SK-N-SH (cell line): ENCODE measurements at regions not wholly inside any gene's neighbourhood (a gene's known extent, or its start where the extent isn't known, plus 50 kb on each side); places are given as distances from the start of the nearest gene placed in this dataset.

Experiments used
- CTCF ChIA-PET: fragments of 300-600, 350-600 bp; formaldehyde crosslinking; extraction: SDS; loops from one replicate; lab custom pipeline; 2021; lab: Yijun Ruan, JAX
- POLR2A ChIA-PET: fragments of 350-600 bp; sonication (Branson Sonifier 250); formaldehyde crosslinking; extraction: SDS; loops from one replicate; lab custom pipeline; 2020; ENCODE audit warnings: antibody characterized with exemption, inconsistent platforms; lab: Yijun Ruan, JAX
- DNase-seq: peaks from one replicate; pipeline ENCODE4 v3.0.0; 2012
- H2AFZ ChIP-seq: fragments of 200-600 bp; sonication (generic); 2 replicates; pipeline ENCODE4 v1.8.1; 2016; ENCODE audit warnings: antibody characterized with exemption, mild to moderate bottlenecking, low read depth
- H3F3A ChIP-seq: fragments of 200-600 bp; sonication (generic); replicated peaks from 2 replicates; pipeline ENCODE3; 2016; ENCODE audit warnings: antibody characterized with exemption, mild to moderate bottlenecking; ENCODE audit not compliant: insufficient read depth
- H3K27ac ChIP-seq, 2 experiments: fragments of 200-500 bp in 1 of 2; fragments of 200-600 bp in 1 of 2; sonication (Bioruptor generic) in 1 of 2; sonication (generic), shearing (Covaris generic) in 1 of 2; 2 replicates each; pipeline versions ENCODE4 v1.5.1 to v1.6.1; 2014 to 2016; ENCODE audit warnings: low read depth in 2 of 2, inconsistent platforms in 1 of 2, low read length in 1 of 2, mild to moderate bottlenecking in 1 of 2, mixed read lengths in 1 of 2
- H3K27me3 ChIP-seq: fragments of 200-600 bp; sonication (generic), shearing (Covaris generic); 2 replicates; pipeline ENCODE4 v1.6.1; 2016; ENCODE audit warnings: mixed run types; ENCODE audit not compliant: insufficient read depth
- H3K36me3 ChIP-seq, 2 experiments: fragments of 200-500 bp in 1 of 2; fragments of 200-600 bp in 1 of 2; sonication (Bioruptor generic) in 1 of 2; sonication (generic) in 1 of 2; replicated peaks in 1 of 2; 2 replicates each; pipeline versions ENCODE3 to v1.5.1; 2014 to 2016; ENCODE audit warnings: low read length in 1 of 2, mild to moderate bottlenecking in 1 of 2; ENCODE audit not compliant: insufficient read depth in 2 of 2, control insufficient read depth in 1 of 2
- H3K4me1 ChIP-seq, 2 experiments: fragments of 200-500 bp in 1 of 2; fragments of 200-600 bp in 1 of 2; sonication (Bioruptor generic) in 1 of 2; sonication (generic), shearing (Covaris generic) in 1 of 2; 2 replicates each; pipeline versions ENCODE4 v1.5.1 to v1.6.1; 2014 to 2016; ENCODE audit warnings: low read depth in 1 of 2, low read length in 1 of 2, mixed run types in 1 of 2; ENCODE audit not compliant: insufficient read depth in 2 of 2, control insufficient read depth in 1 of 2
- H3K4me2 ChIP-seq: fragments of 200-600 bp; sonication (generic), shearing (Covaris generic); 2 replicates; pipeline ENCODE4 v1.6.1; 2017; ENCODE audit warnings: mixed run types
- H3K4me3 ChIP-seq, 2 experiments: fragments of 200-500 bp in 1 of 2; fragments of 200-600 bp in 1 of 2; sonication (Bioruptor generic) in 1 of 2; sonication (generic), shearing (Covaris generic) in 1 of 2; 2 replicates each; pipeline versions ENCODE4 v1.5.1 to v1.8.1; 2014 to 2016; ENCODE audit warnings: low read depth in 2 of 2, inconsistent platforms in 1 of 2, low read length in 1 of 2, mild to moderate bottlenecking in 1 of 2, mixed read lengths in 1 of 2, moderate library complexity in 1 of 2
- H3K79me2 ChIP-seq: fragments of 200-600 bp; sonication (generic); 2 replicates; pipeline ENCODE4 v1.8.1; 2017; ENCODE audit warnings: mild to moderate bottlenecking; ENCODE audit not compliant: insufficient read depth
- H3K9ac ChIP-seq: fragments of 200-600 bp; sonication (generic); 2 replicates; pipeline ENCODE4 v1.6.1; 2017; ENCODE audit warnings: mixed run types
- H3K9me2 ChIP-seq: fragments of 200-600 bp; sonication (generic); 2 replicates; pipeline ENCODE4 v1.6.1; 2017; ENCODE audit warnings: mixed run types
- H3K9me3 ChIP-seq: fragments of 200-600 bp; sonication (generic); 2 replicates; pipeline ENCODE4 v1.6.1; 2017; ENCODE audit warnings: mixed run types, mild to moderate bottlenecking, moderate library complexity
- H4K20me1 ChIP-seq: fragments of 200-600 bp; sonication (generic); 2 replicates; pipeline ENCODE4 v1.6.1; 2017; ENCODE audit warnings: mild to moderate bottlenecking, mixed run types; ENCODE audit not compliant: insufficient read depth
- ELF1 ChIP-seq: IDR thresholded peaks from 2 replicates; pipeline ENCODE4 v1.4.0; 2012
- EZH2phosphoT487 ChIP-seq: fragments of 200-600 bp; sonication (generic); IDR thresholded peaks from 2 replicates; pipeline ENCODE4 v1.6.1; 2017; ENCODE audit warnings: low read depth, mixed run types, mild to moderate bottlenecking, antibody characterized with exemption, moderate library complexity, borderline replicate concordance
- FOSL2 ChIP-seq: IDR thresholded peaks from 2 replicates; pipeline ENCODE4 v1.4.0; 2012; ENCODE audit warnings: low read depth, mild to moderate bottlenecking, moderate library complexity, borderline replicate concordance
- FOXJ3 ChIP-seq: sonication (generic); formaldehyde crosslinking; IDR thresholded peaks from 2 replicates; pipeline ENCODE4 v1.5.1; 2020; ENCODE audit warnings: mild to moderate bottlenecking, missing genetic modification reagents
- FOXM1 ChIP-seq: IDR thresholded peaks from 2 replicates; pipeline ENCODE4 v1.4.0; 2012; ENCODE audit warnings: low read depth, mild to moderate bottlenecking
- GATA2 ChIP-seq: sonication (generic); formaldehyde crosslinking; IDR thresholded peaks from 2 replicates; pipeline ENCODE4 v1.5.0; 2020; ENCODE audit warnings: mild to moderate bottlenecking, missing genetic modification reagents
- JUND ChIP-seq: IDR thresholded peaks from 2 replicates; pipeline ENCODE4 v1.4.0; 2012
- MEF2A ChIP-seq: IDR thresholded peaks from 2 replicates; pipeline ENCODE4 v1.4.0; 2012; ENCODE audit warnings: low read depth, borderline replicate concordance
- MXI1 ChIP-seq: IDR thresholded peaks from 2 replicates; pipeline ENCODE4 v1.6.1; 2012; ENCODE audit warnings: mild to moderate bottlenecking, low read depth, low read length, improper control_type of control experiment
- NFIC ChIP-seq: IDR thresholded peaks from 2 replicates; pipeline ENCODE4 v1.4.0; 2012; ENCODE audit warnings: borderline replicate concordance
- NRF1 ChIP-seq: IDR thresholded peaks from 2 replicates; pipeline ENCODE4 v1.6.1; 2012; ENCODE audit warnings: low read depth, mild to moderate bottlenecking, low read length
- POLR2AphosphoS5 ChIP-seq: IDR thresholded peaks from 2 replicates; pipeline ENCODE4 v1.6.1; 2012; ENCODE audit warnings: low read depth, low read length
- SIN3A ChIP-seq: IDR thresholded peaks from 2 replicates; pipeline ENCODE4 v1.6.1; 2012; ENCODE audit warnings: low read depth, mild to moderate bottlenecking, low read length, moderate library complexity, borderline replicate concordance
- TAF1 ChIP-seq: IDR thresholded peaks from 2 replicates; pipeline ENCODE4 v1.6.1; 2012; ENCODE audit warnings: low read depth, mild to moderate bottlenecking, low read length, moderate library complexity, borderline replicate concordance
- TEAD4 ChIP-seq: IDR thresholded peaks from 2 replicates; pipeline ENCODE4 v1.4.0; 2012; ENCODE audit warnings: mild to moderate bottlenecking, borderline replicate concordance; ENCODE audit not compliant: insufficient read depth
- WGBS: methylation state at CpG from one replicate; pipeline ENCODE4 v1.1.6; 2017; ENCODE audit warnings: low lambda C conversion rate; 5-methylcytosine and 5-hydroxymethylcytosine counted together
- TF ChIP-seq, protein P1 (sequence below): fragments of 150-350 bp; IDR thresholded peaks from 2 replicates; pipeline ENCODE4 v1.6.1; 2017; ENCODE audit warnings: antibody characterized with exemption, low read length, low read depth, borderline replicate concordance
- TF ChIP-seq, protein P2 (sequence below): fragments of 200-600 bp; sonication (generic); IDR thresholded peaks from 2 replicates; pipeline ENCODE4 v1.6.1; 2017; ENCODE audit warnings: antibody characterized with exemption, mild to moderate bottlenecking, moderate library complexity
- TF ChIP-seq, protein P3 (sequence below): IDR thresholded peaks from 2 replicates; pipeline ENCODE4 v1.4.0; 2012; ENCODE audit warnings: low read depth, borderline replicate concordance
- TF ChIP-seq, protein P4 (sequence below): IDR thresholded peaks from 2 replicates; pipeline ENCODE4; 2012
- TF ChIP-seq, protein P5 (sequence below): IDR thresholded peaks from 2 replicates; pipeline ENCODE4 v1.6.1; 2012; ENCODE audit warnings: mild to moderate bottlenecking, low read depth, low read length, moderate library complexity

DNA sequence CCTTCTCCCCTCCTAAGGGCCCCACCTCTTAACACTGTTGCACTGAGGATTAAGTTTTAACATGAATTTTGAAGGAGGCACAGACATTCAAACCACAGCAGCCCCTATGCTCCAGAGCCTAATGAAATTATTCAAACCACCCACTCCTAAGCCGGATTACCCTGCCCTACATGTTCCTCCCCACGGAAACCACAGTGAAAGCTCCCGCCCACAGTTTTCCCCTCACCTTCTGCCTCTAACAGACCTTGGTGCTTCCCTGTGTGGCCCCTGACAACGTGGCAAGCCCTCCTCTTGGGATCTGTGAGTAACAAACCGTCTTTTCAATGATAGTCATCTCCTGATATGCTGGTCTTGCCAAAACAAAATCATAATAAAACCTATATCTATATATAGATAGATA is 74.8 kb downstream of the RIN2 start:
- POLR2A ChIA-PET: no interaction called here
- H3K27ac ChIP-seq: no peak overlapping the region

DNA sequence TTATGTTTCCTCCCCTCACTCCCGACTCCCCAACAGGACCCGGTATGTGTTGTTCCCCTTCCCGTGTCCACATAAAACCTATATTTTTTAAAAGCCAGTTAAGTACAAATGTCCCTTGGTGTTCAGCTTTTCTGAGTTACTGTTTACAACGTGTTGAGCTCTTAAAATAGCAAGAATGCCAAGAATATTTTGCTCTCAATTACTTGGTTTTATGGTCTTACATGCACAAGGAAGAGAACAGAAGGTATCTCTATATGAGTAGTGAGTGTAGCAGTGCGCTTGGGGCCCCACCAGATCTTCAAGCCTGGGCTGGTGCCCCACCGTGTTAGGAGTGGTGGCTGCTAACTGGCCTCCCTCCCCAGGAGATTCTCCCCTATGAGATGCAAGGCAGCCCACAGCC is 75.3 kb downstream of the RIN2 start:
- Histone ChIP-seq H3K27me3 (no peaks in the 10 kb centered on the region), H3K36me3 (peaks cover 0 to 4% of the 10 kb centered on the region in 2 experiments), H3K4me3 (no peak overlapping the region), H3K79me2 (no peaks in the 10 kb centered on the region), H3K4me1 (peaks cover 12 to 22% of the 10 kb centered on the region in 2 experiments; a peak in 3 of 4 replicates), H4K20me1 (no peaks in the 10 kb centered on the region), H3K27ac (no peak overlapping the region), H3K9me3 (no peaks in the 10 kb centered on the region), H2AFZ (no peak overlapping the region), H3K9me2 (no peaks in the 10 kb centered on the region), H3F3A (no peaks in the 10 kb centered on the region), H3K9ac (no peak overlapping the region), H3K4me2 (no peak overlapping the region)
- POLR2A ChIA-PET: no interaction called here
- CTCF ChIA-PET: interaction anchor here (1.1 kb wide), 1 partner anchor 48 kb away, joined by 3 read pairs; no protein-coding TSS in a partner anchor
- no peak for DNase-seq
- 88% methylated on average over 5 of the region's 6 CpGs for WGBS
- TF ChIP-seq, protein P1, sequence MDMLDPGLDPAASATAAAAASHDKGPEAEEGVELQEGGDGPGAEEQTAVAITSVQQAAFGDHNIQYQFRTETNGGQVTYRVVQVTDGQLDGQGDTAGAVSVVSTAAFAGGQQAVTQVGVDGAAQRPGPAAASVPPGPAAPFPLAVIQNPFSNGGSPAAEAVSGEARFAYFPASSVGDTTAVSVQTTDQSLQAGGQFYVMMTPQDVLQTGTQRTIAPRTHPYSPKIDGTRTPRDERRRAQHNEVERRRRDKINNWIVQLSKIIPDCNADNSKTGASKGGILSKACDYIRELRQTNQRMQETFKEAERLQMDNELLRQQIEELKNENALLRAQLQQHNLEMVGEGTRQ: no peak
- no peak for TF ChIP-seq MXI1
- no peak for TF ChIP-seq SIN3A
- TF ChIP-seq, protein P2, sequence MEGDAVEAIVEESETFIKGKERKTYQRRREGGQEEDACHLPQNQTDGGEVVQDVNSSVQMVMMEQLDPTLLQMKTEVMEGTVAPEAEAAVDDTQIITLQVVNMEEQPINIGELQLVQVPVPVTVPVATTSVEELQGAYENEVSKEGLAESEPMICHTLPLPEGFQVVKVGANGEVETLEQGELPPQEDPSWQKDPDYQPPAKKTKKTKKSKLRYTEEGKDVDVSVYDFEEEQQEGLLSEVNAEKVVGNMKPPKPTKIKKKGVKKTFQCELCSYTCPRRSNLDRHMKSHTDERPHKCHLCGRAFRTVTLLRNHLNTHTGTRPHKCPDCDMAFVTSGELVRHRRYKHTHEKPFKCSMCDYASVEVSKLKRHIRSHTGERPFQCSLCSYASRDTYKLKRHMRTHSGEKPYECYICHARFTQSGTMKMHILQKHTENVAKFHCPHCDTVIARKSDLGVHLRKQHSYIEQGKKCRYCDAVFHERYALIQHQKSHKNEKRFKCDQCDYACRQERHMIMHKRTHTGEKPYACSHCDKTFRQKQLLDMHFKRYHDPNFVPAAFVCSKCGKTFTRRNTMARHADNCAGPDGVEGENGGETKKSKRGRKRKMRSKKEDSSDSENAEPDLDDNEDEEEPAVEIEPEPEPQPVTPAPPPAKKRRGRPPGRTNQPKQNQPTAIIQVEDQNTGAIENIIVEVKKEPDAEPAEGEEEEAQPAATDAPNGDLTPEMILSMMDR: no peak
- TF ChIP-seq, protein P3, sequence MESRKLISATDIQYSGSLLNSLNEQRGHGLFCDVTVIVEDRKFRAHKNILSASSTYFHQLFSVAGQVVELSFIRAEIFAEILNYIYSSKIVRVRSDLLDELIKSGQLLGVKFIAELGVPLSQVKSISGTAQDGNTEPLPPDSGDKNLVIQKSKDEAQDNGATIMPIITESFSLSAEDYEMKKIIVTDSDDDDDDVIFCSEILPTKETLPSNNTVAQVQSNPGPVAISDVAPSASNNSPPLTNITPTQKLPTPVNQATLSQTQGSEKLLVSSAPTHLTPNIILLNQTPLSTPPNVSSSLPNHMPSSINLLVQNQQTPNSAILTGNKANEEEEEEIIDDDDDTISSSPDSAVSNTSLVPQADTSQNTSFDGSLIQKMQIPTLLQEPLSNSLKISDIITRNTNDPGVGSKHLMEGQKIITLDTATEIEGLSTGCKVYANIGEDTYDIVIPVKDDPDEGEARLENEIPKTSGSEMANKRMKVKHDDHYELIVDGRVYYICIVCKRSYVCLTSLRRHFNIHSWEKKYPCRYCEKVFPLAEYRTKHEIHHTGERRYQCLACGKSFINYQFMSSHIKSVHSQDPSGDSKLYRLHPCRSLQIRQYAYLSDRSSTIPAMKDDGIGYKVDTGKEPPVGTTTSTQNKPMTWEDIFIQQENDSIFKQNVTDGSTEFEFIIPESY: no peak
- no peak for TF ChIP-seq EZH2phosphoT487
- no peak for TF ChIP-seq TAF1
- TF ChIP-seq GATA2 (CRISPR knock-in tag): no peak
- no peak for TF ChIP-seq FOSL2
- TF ChIP-seq, protein P4, sequence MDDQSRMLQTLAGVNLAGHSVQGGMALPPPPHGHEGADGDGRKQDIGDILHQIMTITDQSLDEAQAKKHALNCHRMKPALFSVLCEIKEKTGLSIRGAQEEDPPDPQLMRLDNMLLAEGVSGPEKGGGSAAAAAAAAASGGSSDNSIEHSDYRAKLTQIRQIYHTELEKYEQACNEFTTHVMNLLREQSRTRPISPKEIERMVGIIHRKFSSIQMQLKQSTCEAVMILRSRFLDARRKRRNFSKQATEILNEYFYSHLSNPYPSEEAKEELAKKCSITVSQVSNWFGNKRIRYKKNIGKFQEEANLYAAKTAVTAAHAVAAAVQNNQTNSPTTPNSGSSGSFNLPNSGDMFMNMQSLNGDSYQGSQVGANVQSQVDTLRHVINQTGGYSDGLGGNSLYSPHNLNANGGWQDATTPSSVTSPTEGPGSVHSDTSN: no peak
- TF ChIP-seq NRF1: no peak
- no peak for TF ChIP-seq ELF1
- no peak for TF ChIP-seq FOXJ3 (CRISPR knock-in tag)
- TF ChIP-seq FOXM1: no peak
- TF ChIP-seq, protein P5, sequence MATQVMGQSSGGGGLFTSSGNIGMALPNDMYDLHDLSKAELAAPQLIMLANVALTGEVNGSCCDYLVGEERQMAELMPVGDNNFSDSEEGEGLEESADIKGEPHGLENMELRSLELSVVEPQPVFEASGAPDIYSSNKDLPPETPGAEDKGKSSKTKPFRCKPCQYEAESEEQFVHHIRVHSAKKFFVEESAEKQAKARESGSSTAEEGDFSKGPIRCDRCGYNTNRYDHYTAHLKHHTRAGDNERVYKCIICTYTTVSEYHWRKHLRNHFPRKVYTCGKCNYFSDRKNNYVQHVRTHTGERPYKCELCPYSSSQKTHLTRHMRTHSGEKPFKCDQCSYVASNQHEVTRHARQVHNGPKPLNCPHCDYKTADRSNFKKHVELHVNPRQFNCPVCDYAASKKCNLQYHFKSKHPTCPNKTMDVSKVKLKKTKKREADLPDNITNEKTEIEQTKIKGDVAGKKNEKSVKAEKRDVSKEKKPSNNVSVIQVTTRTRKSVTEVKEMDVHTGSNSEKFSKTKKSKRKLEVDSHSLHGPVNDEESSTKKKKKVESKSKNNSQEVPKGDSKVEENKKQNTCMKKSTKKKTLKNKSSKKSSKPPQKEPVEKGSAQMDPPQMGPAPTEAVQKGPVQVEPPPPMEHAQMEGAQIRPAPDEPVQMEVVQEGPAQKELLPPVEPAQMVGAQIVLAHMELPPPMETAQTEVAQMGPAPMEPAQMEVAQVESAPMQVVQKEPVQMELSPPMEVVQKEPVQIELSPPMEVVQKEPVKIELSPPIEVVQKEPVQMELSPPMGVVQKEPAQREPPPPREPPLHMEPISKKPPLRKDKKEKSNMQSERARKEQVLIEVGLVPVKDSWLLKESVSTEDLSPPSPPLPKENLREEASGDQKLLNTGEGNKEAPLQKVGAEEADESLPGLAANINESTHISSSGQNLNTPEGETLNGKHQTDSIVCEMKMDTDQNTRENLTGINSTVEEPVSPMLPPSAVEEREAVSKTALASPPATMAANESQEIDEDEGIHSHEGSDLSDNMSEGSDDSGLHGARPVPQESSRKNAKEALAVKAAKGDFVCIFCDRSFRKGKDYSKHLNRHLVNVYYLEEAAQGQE: no peak

More for the DNA sequence above, 74.8 kb downstream of the RIN2 start:
- Histone ChIP-seq H3F3A (no peaks in the 10 kb centered on the region), H3K36me3 (peaks cover 0 to 2% of the 10 kb centered on the region in 2 experiments), H3K4me3 (no peak overlapping the region), H3K79me2 (no peaks in the 10 kb centered on the region), H3K9ac (no peak overlapping the region), H4K20me1 (no peaks in the 10 kb centered on the region)
- CTCF ChIA-PET: no interaction called here
- 80% methylated on average over 5 of the region's 5 CpGs for WGBS
- TF ChIP-seq FOXJ3 (CRISPR knock-in tag): no peak
- TF ChIP-seq POLR2AphosphoS5: no peak
- no peak for TF ChIP-seq NFIC
- TF ChIP-seq NRF1: no peak
- TF ChIP-seq JUND: no peak
- TF ChIP-seq TEAD4: no peak
- no peak for TF ChIP-seq FOSL2
- no peak for TF ChIP-seq MEF2A
- TF ChIP-seq ELF1: no peak
- TF ChIP-seq, all 33 proteins: peak for 0
- no peak for DNase-seq
- peaks cover 16 to 25% of the 10 kb centered on the region in 2 experiments; a peak in 3 of 4 replicates for H3K4me1 ChIP-seq
- H2AFZ ChIP-seq: no peak overlapping the region
- no peak overlapping the region for H3K4me2 ChIP-seq
- no peaks in the 10 kb centered on the region for H3K27me3 ChIP-seq
- H3K9me2 ChIP-seq: no peaks in the 10 kb centered on the region
- no peaks in the 10 kb centered on the region for H3K9me3 ChIP-seq
